HCT116 (cell line): ENCODE measurements at regions not wholly inside any gene's neighbourhood (a gene's known extent, or its start where the extent isn't known, plus 50 kb on each side); places are given as distances from the start of the nearest gene placed in this dataset.

Experiments used
- ATAC-seq: fragments of 200-7000 bp; cut with Tn5 transposase; 2 replicates; pipeline ENCODE4 v1.9.1; 2020; ENCODE audit warnings: mild to moderate bottlenecking, moderate library complexity
- BruUV-seq: library from RNA; stranded (reverse); fragments of 400-500 nt; replicated peaks from 2 replicates; lab custom pipeline; 2021; lab: Mats Ljungman, UMichigan
- CTCF ChIA-PET: fragments of 300-600 bp; sonication (Branson Sonifier 250); formaldehyde crosslinking; loops from one replicate; lab custom pipeline; 2021; ENCODE audit warnings: antibody characterized with exemption; lab: Charles Lee
- POLR2A ChIA-PET: fragments of 300-600, 350-600 bp; sonication (Branson Sonifier 250); formaldehyde crosslinking; loops from one replicate; lab custom pipeline; 2021; ENCODE audit warnings: antibody characterized with exemption; lab: Charles Lee
- RAD21 ChIA-PET, 2 experiments: fragments of 300-600 bp; sonication (Branson Sonifier 250); formaldehyde crosslinking; loops; one replicate each; lab custom pipeline; 2023; ENCODE audit warnings: low total read pairs in 2 of 2; ENCODE audit not compliant: uncharacterized antibody in 2 of 2, unreplicated experiment in 2 of 2, low non-redundant PET in 1 of 2; lab: Charles Lee
- DNase-seq: peaks from one replicate; pipeline ENCODE4 v3.0.0-alpha.2; 2010; ENCODE audit warnings: low read depth, low spot score
- H2AFZ ChIP-seq: fragments of 200-600 bp; shearing (Covaris generic), sonication (generic); 2 replicates; pipeline ENCODE4 v1.6.1; 2017; ENCODE audit warnings: low read depth, mixed run types, mixed read lengths, antibody characterized with exemption, low read length; ENCODE audit not compliant: poor library complexity, severe bottlenecking
- H3K27ac ChIP-seq: 2 replicates; pipeline ENCODE4 v1.5.1; 2012; ENCODE audit warnings: low read depth, low read length
- H3K27me3 ChIP-seq: fragments of 200-600 bp; sonication (generic); 2 replicates; pipeline ENCODE4 v1.6.1; 2016; ENCODE audit warnings: mixed run types, low read length, mixed read lengths; ENCODE audit not compliant: insufficient read depth
- H3K36me3 ChIP-seq, 2 experiments: fragments of 200-500 bp in 1 of 2; fragments of 200-600 bp in 1 of 2; sonication (Bioruptor generic) in 1 of 2; sonication (generic) in 1 of 2; 2 replicates each; pipeline versions ENCODE4 v1.5.1 to v1.6.1; 2014 to 2016; ENCODE audit warnings: low read length in 2 of 2, inconsistent platforms in 1 of 2, mixed read lengths in 1 of 2, mixed run types in 1 of 2; ENCODE audit not compliant: insufficient read depth in 2 of 2, control insufficient read depth in 1 of 2
- H3K4me1 ChIP-seq, 2 experiments: fragments of 200-600 bp in 1 of 2; sonication (generic) in 1 of 2; 2 replicates each; pipeline versions ENCODE4 v1.5.1 to v1.6.1; 2012 to 2017; ENCODE audit warnings: low read length in 2 of 2, inconsistent platforms in 1 of 2, mild to moderate bottlenecking in 1 of 2, mixed read lengths in 1 of 2, mixed run types in 1 of 2, moderate library complexity in 1 of 2; ENCODE audit not compliant: insufficient read depth in 2 of 2, control insufficient read depth in 1 of 2
- H3K4me2 ChIP-seq: fragments of 200-600 bp; sonication (generic); 2 replicates; pipeline ENCODE4 v1.6.1; 2017; ENCODE audit warnings: mixed run types, low read length, mixed read lengths
- H3K4me3 ChIP-seq, 2 experiments: fragments of 200-600 bp in 1 of 2; sonication (generic) in 1 of 2; replicated peaks in 1 of 2; 2 replicates each; pipeline ENCODE4 v1.5.1; 2011 to 2016; ENCODE audit warnings: low read length in 2 of 2, control low read depth in 1 of 2, low read depth in 1 of 2, mild to moderate bottlenecking in 1 of 2, mixed read lengths in 1 of 2, mixed run types in 1 of 2
- H3K79me2 ChIP-seq: fragments of 200-600 bp; sonication (generic); 2 replicates; pipeline ENCODE4 v1.6.1; 2017; ENCODE audit warnings: mild to moderate bottlenecking, mixed run types, low read length, moderate library complexity, mixed read lengths; ENCODE audit not compliant: insufficient read depth
- H3K9ac ChIP-seq: fragments of 200-600 bp; sonication (generic); 2 replicates; pipeline ENCODE4 v1.6.1; 2016; ENCODE audit warnings: low read length, mixed read lengths
- H3K9me2 ChIP-seq: fragments of 200-600 bp; sonication (generic), shearing (Covaris generic); 2 replicates; pipeline ENCODE4 v1.6.1; 2017; ENCODE audit warnings: mixed run types, mild to moderate bottlenecking, moderate library complexity; ENCODE audit not compliant: insufficient read depth
- H3K9me3 ChIP-seq, 2 experiments: fragments of 200-500 bp in 1 of 2; fragments of 200-600 bp in 1 of 2; sonication (Bioruptor generic) in 1 of 2; sonication (generic) in 1 of 2; 2 replicates each; pipeline ENCODE4 v1.6.1; 2014 to 2017; ENCODE audit warnings: low read length in 2 of 2, mixed read lengths in 2 of 2, inconsistent platforms in 1 of 2, low read depth in 1 of 2, mild to moderate bottlenecking in 1 of 2, mixed run types in 1 of 2, moderate library complexity in 1 of 2; ENCODE audit not compliant: control insufficient read depth in 1 of 2, insufficient read depth in 1 of 2
- H4K20me1 ChIP-seq: fragments of 200-600 bp; sonication (generic), shearing (Covaris generic); 2 replicates; pipeline ENCODE4 v1.6.1; 2017; ENCODE audit warnings: mixed run types, mild to moderate bottlenecking, moderate library complexity; ENCODE audit not compliant: insufficient read depth
- CEBPB ChIP-seq: IDR thresholded peaks from 2 replicates; pipeline ENCODE4 v1.6.1; 2012; ENCODE audit warnings: low read depth
- FOSL1 ChIP-seq: IDR thresholded peaks from 2 replicates; pipeline ENCODE4 v1.6.1; 2012; ENCODE audit warnings: low read depth
- JUND ChIP-seq: IDR thresholded peaks from 2 replicates; pipeline ENCODE4 v1.6.1; 2012
- TCF7L2 ChIP-seq: IDR thresholded peaks from 2 replicates; pipeline ENCODE4 v1.7.0; 2011; ENCODE audit warnings: borderline replicate concordance, inconsistent platforms; ENCODE audit not compliant: insufficient read depth, insufficient read length; ENCODE audit errors: extremely low read depth
- intact Hi-C: fragments of 100-400 bp; cut with micrococcal nuclease; formaldehyde crosslinking; loops from 2 replicates; pipeline ENCODE4 v1.10.0; 2022
- TF ChIP-seq, protein P1 (sequence below): IDR thresholded peaks from 2 replicates; pipeline ENCODE4 v1.6.1; 2012

DNA sequence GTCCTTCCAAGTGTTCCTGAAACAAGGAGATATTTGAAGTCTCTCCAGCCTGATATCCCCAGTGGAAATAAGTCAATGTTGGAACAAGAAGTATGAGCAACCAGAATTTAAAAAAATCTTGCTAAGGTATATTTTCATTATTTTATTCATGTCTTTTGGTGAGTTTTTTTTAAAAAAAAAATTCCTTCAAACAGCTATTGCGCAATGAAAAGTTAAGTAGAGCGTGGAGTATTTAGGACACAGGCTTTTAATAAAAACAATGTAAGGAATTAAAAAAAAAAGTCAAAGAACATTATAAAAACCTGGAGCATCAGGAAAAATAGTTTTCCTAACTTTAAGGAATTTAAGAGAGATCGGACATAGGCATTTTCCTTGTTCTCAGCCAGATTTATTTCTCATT is 940.4 kb downstream of the KCNJ2 start:
- Histone ChIP-seq H4K20me1 (no peaks in the 10 kb centered on the region), H3K4me1 (peaks cover 0 to 7% of the 10 kb centered on the region in 2 experiments; a peak in 1 of 4 replicates), H3K79me2 (no peaks in the 10 kb centered on the region), H3K4me2 (no peak overlapping the region), H3K4me3 (no peak overlapping the region), H3K9me3 (no peaks in the 10 kb centered on the region), H3K27ac (no peak overlapping the region), H3K36me3 (no peaks in the 10 kb centered on the region), H3K9ac (no peak overlapping the region), H2AFZ (no peak overlapping the region), H3K27me3 (no peaks in the 10 kb centered on the region), H3K9me2 (no peaks in the 10 kb centered on the region)
- ATAC-seq (no peak), DNase-seq (no peak)
- RAD21 ChIA-PET, result no interaction called here
- CTCF ChIA-PET, result interaction anchor here (1.3 to 1.6 kb wide), 2 partner anchors 342 to 351 kb away, joined by 4 to 9 read pairs; no protein-coding TSS in a partner anchor
- intact Hi-C loops, result no loop called here
- TF ChIP-seq CEBPB, result peak; percentile 39; the same call in 1 of the 2 replicates
- no peak for TF ChIP-seq TCF7L2
- BruUV-seq, result no TSS peak
- POLR2A ChIA-PET, result no interaction called here

DNA sequence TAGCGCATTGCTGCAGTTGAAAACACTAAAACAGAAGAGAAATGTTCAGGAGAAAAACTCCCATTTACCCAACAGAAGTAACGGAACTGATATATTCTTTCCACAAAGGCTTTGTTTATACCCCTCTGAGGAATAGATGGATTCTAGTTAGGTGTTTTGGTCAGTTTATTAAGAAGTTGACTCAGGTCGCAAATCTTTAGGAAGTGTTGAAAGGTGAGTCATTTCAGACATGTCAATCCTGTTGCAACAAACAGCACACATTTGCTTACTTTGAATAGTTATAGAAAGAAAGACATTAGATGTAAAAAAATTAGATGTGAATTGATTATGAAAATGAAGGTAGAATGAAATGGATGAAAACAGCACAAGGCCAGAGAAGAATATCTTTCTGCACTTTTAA is 941.0 kb downstream of the KCNJ2 start:
- Histone ChIP-seq H2AFZ (no peak overlapping the region), H3K79me2 (no peaks in the 10 kb centered on the region), H4K20me1 (no peaks in the 10 kb centered on the region), H3K4me3 (no peak overlapping the region), H3K36me3 (no peaks in the 10 kb centered on the region), H3K4me2 (0 out of 2 replicates have a peak overlapping the region, but pooled peaks have one; percentile 1), H3K27ac (no peak overlapping the region), H3K9me2 (no peaks in the 10 kb centered on the region), H3K27me3 (no peaks in the 10 kb centered on the region), H3K4me1 (peaks cover 0 to 7% of the 10 kb centered on the region in 2 experiments; a peak in 1 of 4 replicates), H3K9me3 (no peaks in the 10 kb centered on the region), H3K9ac (no peak overlapping the region)
- TF ChIP-seq, protein P1, sequence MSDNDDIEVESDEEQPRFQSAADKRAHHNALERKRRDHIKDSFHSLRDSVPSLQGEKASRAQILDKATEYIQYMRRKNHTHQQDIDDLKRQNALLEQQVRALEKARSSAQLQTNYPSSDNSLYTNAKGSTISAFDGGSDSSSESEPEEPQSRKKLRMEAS, result no peak
- TF ChIP-seq FOSL1 (peak; percentile 46; the same call in 1 of the 2 replicates), JUND (peak; percentile 37; the same call in 1 of the 2 replicates)
- ATAC-seq (no peak), DNase-seq (peak; percentile 12)
- CTCF ChIA-PET, result interaction anchor here (1.6 kb wide), 1 partner anchor 343 kb away, joined by 9 read pairs; no protein-coding TSS in a partner anchor
- POLR2A ChIA-PET, result no interaction called here
- BruUV-seq, result no TSS peak
- intact Hi-C loops, result no loop called here
- RAD21 ChIA-PET, result no interaction called here
